NOMO-1 treated with DMSO at 0.1 percent for 48 hours (cell line): ENCODE measurements at regions not wholly inside any gene's neighbourhood (a gene's known extent, or its start where the extent isn't known, plus 50 kb on each side); places are given as distances from the start of the nearest gene placed in this dataset.

ENCODE experiments used
- DNase-seq: peaks from one replicate; lab custom pipeline; 2025; ENCODE audit not compliant: unreplicated experiment; lab: John Stamatoyannopoulos, UW

DNA sequence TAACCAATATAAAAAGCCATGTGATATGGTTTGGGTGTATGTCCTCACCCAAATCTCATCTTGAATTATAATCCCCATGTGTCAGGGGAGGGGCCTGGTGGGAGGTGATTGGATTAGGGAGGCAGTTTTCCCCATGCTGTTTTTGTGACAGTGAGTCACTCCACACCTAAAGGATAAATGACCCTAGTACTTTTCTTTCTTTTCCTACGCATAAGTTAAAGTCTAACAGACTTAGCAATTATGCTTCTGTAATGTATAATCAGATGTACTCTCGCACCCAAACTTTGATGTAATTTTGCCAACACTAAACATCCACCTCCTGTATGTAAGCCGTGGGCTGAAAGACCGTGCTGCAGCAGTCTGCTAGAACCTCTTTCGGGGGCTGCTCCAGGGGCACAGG is 97.2 kb upstream of the DSEL start:
- DNase-seq = no peak

DNA sequence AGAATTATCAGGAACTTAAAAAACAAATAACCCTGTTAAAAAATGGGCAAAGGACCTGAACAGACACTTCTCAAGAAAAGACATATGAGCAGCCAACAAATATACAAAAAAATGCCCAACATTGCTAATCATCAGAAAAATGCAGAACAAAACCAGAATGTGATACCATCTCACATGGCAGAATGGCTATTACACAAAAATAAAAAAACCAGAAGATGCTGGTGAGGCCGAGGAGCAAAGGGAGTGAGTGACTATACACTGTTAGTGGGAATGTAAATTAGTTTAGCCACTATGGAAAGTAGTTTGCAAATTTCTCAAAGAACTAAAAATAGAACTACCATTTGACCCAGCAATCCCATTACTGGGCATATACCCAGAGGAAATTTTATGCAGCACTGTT is 95.8 kb upstream of the DSEL start:
- DNase-seq = no peak

DNA sequence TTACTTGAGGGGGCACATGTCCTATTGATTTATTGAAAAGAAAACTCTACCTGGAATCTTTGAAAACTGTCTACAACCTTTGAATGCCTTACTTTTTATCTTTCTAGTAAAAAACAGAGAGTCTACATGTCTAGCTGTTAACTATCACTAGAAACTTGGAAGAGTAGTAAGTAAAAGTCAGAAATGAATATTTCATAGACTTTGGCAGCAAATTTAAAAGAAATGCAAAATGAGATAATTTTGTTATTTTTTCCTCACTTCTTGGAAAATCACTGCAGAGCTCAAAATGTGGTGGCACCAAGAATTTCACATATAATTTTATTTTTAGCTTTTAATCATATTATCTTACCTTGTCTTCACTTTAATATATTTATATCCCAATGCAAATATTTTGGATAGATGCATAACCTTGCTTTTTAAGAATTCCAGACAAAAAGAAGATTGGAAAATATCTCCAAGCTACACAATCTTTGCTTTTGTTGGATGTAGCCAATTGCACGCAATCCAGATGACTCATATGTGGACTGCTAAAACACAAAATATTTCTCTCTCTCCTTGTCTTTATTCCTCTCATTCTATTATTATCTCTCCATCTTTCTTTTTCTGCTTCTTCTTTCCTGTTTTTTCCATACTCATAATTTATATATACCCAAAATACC is 92.2 kb upstream of the DSEL start:
- no peak for DNase-seq

DNA sequence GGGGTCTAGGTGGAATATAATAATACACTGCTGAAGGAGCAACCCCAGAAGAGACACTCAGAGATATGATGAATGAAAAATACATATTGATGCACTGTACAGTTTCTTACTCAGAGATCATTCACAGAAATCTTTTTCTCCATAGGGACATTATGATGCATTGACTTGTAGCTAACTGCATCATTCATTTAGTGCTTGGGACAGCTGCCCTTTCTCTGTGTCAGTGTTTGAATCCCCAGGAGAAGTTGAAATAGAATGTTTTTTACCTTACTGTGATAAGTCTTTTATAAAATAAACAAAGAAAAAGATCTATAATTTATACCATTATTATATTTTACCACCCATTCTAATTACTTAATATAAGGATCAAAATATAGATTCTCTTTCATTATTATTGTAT is 91.7 kb upstream of the DSEL start:
- DNase-seq = no peak

DNA sequence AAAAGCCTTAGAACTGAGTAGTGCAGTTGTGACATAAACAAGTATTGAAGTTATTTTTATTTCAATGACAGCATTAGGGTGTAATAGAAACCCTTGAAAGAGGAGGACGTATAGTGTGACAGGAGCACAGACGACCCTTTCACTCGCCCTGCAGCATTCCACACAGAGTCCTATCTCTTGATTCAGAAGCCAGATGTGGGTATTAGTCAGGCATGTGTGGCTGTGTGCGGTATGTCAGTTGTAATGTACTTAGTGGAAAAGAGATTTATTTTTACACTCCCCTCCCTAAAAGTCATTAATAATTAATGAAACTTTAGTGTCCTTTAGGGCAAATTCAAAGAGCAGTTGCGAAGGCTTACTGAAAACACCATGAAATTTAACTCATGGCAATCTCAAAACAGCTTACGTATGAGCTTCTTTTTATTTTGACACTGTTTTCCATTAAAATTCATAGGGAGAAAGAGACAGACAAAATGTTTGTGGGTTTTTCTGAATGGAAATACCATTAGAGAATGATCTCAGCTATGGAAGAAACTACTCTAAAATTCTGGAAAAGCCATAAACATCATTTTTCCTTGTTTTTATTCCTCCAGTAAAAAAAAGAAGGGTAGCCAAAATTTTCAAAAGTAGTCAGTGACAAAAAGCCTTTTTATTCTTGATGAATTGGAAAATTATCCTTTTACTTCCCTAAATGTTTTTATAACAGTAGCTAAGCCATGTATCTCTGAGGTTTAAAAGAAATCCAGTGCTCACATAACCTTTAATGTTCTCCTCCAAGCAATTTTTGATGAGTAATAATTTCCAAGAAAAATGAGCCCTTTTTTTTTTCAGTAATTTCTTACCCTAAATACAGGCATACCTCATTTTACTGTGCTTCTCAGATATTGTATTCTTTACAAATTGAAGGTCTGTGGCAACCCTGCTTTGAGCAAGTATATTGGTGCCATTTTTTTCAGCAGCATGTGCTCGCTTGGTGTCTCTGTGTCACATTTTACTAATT is 84.0 kb upstream of the DSEL start:
- DNase-seq = no peak

DNA sequence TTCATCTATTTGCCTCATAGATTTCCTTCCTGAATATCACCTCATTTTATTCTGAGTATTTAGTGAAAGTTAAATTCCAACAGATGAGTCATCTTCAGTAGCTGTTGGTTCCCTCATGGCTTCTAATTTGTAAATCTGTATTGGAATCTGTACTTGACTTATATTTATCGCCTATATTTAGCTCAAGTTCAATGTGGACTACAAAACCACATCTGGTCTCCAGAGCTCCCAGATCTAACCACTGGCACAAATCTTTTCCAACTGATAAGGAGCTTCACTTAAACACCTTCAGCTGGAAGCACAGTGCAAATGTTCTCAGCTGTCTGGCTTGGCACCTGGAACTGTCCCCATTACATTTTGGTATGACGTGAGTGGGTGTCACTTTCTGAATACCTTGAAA is 82.8 kb upstream of the DSEL start:
- no peak for DNase-seq

DNA sequence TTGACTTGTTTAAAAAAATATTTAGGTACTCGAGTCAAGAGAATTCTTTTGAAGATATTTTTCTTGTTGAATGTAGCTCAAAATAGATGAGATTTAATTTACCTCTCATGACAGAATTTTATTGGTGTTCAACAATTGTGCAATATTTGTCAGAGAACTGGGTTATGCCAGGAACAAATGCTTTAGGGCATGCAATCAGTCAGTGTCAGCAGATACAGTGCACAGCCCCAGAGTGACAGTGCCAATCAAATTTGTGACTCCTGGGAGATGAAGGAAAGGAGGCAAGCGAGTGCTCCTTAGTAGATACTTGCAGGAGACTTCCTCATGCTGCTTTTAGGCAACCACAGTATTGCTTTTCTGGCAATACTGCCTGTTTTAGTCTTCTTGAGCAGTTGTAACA is 81.2 kb upstream of the DSEL start:
- DNase-seq = no peak

DNA sequence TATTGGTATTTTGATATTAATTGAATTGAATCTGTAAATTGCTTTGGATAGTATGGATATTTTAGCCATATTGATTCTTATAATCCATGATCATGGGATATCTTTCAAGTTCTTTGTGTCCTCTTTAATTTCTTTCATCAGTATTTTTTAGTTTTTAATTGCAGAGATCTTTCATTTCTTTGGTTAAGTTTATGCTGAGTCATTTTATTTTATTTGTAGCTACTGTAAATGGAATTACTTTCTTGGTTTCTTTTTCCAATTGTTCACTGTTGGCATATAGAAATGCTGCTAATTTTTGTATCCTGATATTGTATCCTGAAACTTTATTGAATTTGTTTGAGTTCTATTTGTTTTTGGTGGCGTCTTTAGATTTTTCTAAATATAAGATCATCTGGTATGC is 79.5 kb upstream of the DSEL start:
- DNase-seq = no peak

DNA sequence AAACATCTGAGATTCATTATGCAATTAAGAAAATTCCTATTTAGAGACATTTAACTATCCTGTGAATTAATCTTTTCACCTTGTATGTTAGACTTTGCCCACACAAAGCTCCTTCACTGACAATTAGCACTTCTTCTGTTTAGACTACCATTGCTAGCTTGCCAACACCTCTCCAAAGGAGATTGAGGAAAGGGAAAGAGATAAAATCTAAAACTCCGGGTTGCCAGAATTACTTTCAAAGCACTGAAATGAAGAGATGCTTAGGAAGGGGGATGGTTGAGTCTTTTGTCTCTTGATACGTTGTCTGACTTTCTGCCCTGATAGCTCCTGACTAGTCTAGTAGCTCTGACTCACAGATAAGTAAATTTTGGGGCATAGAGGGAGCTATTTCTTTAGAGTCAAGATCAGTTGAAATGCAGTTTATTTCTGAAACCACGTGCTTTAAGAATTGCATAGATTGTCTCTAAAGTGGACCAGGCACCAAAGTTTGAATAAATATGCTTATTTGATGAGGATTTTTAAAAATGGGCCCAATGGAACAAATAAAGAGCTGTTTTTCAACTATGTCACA is 74.1 kb upstream of the DSEL start:
- no peak for DNase-seq

DNA sequence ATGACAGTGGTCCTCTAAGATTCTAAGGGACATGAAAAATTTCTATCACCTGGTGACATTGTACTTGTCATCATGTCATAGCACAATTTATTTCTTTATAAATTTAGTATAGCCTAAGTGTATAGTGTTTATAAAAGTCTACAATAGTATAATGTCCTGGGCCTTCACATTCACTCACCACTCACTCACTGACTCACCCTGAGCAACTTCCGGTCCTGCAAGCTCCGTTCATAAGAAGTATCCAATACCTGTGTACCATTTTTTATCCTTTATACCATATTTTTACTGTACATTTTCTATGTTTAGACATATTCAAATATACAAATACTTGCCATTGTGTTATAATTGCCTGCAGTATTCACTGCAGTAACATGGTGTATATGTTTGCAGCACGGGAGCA is 72.8 kb upstream of the DSEL start:
- DNase-seq = no peak

DNA sequence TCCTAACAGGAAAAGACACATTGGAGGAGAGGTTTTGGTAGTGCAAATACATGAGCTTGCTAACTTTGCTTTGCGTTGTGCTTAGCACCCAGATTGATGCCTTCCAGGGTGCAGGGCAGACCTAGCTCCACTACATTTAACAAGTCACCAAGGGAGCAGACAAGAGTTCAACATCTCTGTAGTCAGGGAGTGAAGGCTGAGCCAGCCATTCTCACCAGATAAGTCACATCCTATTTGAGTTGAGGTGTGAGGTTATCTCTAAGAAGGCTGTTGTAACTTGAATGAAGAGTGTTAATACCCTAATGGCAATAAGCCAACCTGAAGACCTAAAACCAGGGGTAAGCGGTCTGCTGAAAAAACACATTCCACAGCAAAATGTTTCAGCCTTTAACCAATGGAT is 69.6 kb upstream of the DSEL start:
- no peak for DNase-seq

DNA sequence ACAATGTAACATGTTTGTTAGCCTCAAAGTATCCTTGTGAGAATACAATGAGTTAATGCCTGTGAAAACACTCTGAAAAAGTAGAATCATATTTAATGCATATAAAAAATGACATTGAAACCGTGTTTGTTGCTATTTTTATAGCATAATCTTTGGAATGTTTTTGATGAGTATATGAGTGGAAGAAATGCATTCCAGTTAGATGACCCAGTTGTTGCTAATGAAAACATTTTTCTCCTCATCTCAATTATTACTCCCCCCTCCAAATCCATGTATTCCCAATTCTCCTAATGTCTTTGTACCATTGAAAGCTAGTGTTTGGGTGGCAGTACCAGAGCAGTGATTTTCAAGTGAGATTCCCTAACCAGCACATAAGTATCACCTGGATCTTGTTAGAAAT is 67.1 kb upstream of the DSEL start:
- DNase-seq = no peak

DNA sequence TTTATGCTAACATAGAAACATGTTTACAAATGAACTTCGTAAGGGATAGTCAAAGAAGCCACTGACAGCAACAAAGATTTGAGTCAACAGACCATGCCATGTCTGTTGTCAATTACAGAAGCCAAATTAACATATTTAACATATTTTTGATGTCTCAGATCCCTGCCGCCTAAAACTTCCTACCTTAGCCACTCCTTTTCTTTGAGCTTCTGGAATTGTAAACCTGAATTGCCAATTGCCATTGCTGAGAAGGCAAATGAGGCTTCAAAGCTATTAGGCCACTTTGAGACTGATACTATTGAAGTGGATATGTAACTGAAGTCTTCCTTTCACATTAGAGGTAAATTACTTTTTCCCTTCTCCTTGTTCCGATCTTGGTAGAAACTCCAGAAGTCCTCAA is 66.0 kb upstream of the DSEL start:
- DNase-seq = no peak

DNA sequence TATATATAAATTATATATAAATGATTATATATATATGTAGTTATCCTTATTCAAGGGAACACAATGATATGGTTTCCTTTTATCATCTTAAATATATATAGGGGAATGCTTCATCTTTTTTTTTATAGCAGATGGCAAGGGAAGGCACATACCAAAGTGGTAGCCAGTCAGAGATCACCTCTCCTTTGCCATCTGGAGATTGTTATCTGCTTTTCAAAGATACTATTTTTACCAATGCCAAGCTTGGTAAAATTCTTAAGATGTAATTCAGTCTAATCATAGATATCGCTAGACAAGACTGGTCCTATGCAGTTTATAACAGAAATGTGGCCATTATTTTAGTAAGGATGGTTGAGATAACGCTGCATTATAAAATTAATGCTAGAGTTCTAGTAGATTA is 64.7 kb upstream of the DSEL start:
- no peak for DNase-seq

DNA sequence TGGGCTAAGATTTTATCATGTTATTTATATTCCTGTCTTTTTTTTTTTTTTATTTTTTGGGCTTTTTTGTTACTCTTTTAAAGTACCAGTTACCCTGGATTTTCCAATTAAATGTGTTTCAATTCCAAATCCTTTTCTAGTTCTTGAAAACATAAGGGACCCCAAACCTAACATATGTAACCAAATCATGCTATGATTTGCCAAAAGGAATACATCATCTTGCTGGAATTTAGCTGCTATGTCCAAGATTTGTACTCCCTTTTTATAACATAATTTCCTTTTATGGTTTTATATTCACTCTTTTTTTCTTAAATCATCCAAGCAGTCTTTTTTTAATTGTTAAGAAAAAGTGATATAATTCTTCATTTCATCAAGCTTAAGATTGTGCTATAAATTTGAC is 60.9 kb upstream of the DSEL start:
- DNase-seq = no peak

DNA sequence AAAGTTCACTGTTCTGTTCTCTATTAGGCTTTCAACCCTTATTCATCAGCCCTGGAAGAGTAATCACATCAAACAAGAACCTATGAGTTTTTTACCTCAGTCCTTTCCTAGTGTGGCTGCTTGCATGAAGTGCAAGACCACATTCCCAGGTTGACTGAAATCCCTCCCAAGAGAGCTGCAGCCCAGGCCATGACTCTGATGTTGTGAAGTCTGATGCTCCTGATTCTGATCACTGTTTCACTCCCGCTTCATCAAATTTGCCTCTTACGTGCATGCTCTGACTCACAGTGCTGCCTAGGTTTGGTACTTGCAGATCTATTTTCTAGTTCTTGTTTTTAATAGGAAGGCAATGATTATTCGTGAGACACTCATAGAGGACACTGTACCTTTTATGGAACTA is 58.2 kb upstream of the DSEL start:
- DNase-seq = no peak

DNA sequence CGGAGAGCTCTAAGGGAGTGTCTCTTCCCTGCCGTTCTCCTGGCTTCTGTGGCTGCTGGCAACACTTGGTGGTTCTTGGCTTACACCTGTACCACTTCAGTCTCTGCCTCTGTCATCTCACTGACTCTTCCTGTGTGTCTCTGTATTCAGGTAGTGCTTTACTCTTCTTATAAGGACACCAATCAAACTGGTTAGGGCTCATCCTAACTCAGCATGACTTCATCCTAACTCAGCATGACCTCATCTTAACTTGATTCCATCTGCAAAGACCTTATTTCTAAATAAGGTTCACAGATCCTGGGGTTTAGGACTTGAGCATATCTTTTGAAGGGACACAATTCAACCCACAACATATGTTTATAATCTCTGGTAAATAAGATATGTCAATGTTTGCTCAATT is 51.6 kb upstream of the DSEL start:
- no peak for DNase-seq
